Activated naive CD4-positive, alpha-beta T cell treated with anti-CD3 and anti-CD28 coated beads for 36 hours (primary cell): ENCODE measurements at regions not wholly inside any gene's neighbourhood (a gene's known extent, or its start where the extent isn't known, plus 50 kb on each side); places are given as distances from the start of the nearest gene placed in this dataset.

Source experiments
- CTCF ChIA-PET: fragments of 350-600 bp; sonication (Branson Sonifier 250); formaldehyde crosslinking; loops from one replicate; lab custom pipeline; 2021; ENCODE audit warnings: antibody characterized with exemption; lab: Charles Lee
- DNase-seq: peaks from one replicate; pipeline ENCODE4 v3.0.0-alpha.2; 2020
- H3K27ac Mint-ChIP-seq: one replicate; pipeline ENCODE4 v1.8.0; 2021; ENCODE audit warnings: mild to moderate bottlenecking, mixed read lengths
- H3K27me3 Mint-ChIP-seq: one replicate; pipeline ENCODE4 v1.8.0; 2021; ENCODE audit warnings: low read depth, mixed read lengths
- H3K36me3 Mint-ChIP-seq: one replicate; pipeline ENCODE4 v1.8.0; 2021; ENCODE audit warnings: low read depth, mixed read lengths
- H3K4me1 Mint-ChIP-seq: one replicate; pipeline ENCODE4 v1.8.0; 2021; ENCODE audit warnings: low read depth, mixed read lengths
- H3K4me3 Mint-ChIP-seq: one replicate; pipeline ENCODE4 v1.8.0; 2021; ENCODE audit warnings: mild to moderate bottlenecking, moderate library complexity, mixed read lengths
- H3K9me3 Mint-ChIP-seq: one replicate; pipeline ENCODE4 v1.8.0; 2021; ENCODE audit warnings: mixed read lengths
- intact Hi-C: fragments of 100-400 bp; cut with micrococcal nuclease; formaldehyde crosslinking; loops from one replicate; pipeline ENCODE4 v1.15.1; 2023

DNA sequence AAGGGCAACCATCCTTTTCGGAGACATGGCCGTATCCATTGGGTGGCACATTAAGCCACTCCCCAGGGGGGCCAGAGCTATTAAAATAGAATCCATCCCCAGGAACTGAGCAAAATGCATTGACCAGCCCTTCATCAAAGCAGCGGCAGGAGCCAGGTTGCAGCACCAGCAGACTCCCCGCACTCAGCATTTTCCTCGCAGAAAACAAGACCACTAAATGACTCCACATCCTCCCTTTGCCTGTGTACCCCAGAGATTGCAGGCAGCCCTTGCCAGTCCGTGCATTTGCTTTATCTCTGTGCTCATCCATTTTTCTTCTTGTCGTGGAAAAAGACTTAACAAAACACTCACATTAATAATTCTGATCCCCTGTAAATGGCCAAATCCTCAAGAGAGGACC is 144.4 kb upstream of the LARGE1 start:
- H3K27me3 Mint-ChIP-seq, result no peaks in the 10 kb centered on the region
- H3K4me3 Mint-ChIP-seq, result no peak overlapping the region
- H3K4me1 Mint-ChIP-seq, result no peaks in the 10 kb centered on the region
- intact Hi-C loops, result no loop called here
- no peaks in the 10 kb centered on the region for H3K9me3 Mint-ChIP-seq
- CTCF ChIA-PET, result no interaction called here
- DNase-seq, result no peak
- H3K36me3 Mint-ChIP-seq, result no peaks in the 10 kb centered on the region
- no peak overlapping the region for H3K27ac Mint-ChIP-seq

DNA sequence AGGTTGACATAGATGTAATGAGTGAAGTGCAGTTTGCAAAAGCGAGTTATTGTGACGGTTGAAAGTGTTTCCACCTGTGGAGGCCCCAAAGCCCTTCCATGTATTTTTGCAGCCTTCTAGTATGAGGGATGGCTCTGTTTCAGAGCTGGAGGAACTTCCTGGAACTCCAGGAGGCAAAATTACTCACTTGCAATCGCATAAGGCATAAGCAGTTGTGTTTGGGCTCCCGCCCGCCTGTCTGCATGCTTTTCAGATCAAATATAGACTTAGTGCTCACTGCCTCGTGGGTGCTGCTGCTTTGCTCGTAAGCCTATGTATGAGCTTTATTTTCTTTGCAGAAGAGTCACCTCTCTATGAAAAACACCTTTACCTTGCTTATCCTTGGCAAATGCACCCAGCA is 146.8 kb upstream of the LARGE1 start:
- Mint-ChIP-seq H3K4me1 (no peaks in the 10 kb centered on the region), H3K9me3 (no peaks in the 10 kb centered on the region), H3K4me3 (no peak overlapping the region), H3K27ac (no peak overlapping the region), H3K36me3 (no peaks in the 10 kb centered on the region), H3K27me3 (peaks cover 5% of the 10 kb centered on the region)
- CTCF ChIA-PET, result no interaction called here
- DNase-seq, result no peak
- intact Hi-C loops, result no loop called here

DNA sequence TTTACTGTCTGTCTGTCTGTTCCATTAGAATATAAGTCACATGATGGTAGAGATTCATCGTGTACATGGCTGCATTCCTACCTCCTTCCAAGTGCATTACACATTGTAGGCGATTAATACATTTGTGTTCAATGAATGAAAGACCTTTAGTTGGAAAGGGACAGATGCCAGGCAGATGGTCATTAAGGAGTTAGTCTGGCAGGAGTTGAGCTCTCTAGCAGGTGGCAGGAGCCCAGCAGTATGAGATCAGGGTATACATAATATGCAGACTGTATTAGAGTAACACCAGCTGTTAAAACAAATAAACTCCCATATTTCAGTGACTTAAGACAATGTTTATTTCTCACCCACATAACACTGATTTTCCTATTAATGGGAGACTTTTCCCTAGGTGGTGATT is 147.7 kb upstream of the LARGE1 start:
- CTCF ChIA-PET, result no interaction called here
- no peak overlapping the region for H3K27ac Mint-ChIP-seq
- no peak overlapping the region for H3K4me3 Mint-ChIP-seq
- DNase-seq, result no peak
- peaks cover 5% of the 10 kb centered on the region for H3K27me3 Mint-ChIP-seq
- H3K9me3 Mint-ChIP-seq, result no peaks in the 10 kb centered on the region
- H3K36me3 Mint-ChIP-seq, result no peaks in the 10 kb centered on the region
- intact Hi-C loops, result no loop called here
- no peaks in the 10 kb centered on the region for H3K4me1 Mint-ChIP-seq

DNA sequence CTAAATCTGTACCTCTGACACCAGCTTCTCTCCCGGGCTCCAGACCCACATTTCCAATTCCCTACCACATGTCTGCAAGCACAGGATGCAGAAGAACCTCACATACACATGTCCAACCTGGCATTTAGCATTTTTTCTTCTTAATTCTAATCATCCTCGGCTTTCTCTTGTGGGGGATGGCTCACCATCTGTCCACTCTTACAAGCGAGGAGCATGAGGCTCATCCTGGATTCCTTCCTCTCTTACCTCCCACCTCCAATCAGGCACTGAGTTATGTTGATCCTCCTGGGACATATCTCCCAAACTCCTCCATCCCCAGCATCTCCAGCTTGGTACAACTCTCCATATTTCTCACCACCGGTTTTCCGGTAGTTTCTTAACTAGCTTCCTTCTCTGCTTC is 149.8 kb upstream of the LARGE1 start:
- DNase-seq, result no peak
- Mint-ChIP-seq H3K4me3 (no peak overlapping the region), H3K9me3 (no peaks in the 10 kb centered on the region), H3K36me3 (no peaks in the 10 kb centered on the region), H3K27me3 (peaks cover 5% of the 10 kb centered on the region), H3K27ac (no peak overlapping the region), H3K4me1 (no peaks in the 10 kb centered on the region)
- CTCF ChIA-PET, result no interaction called here
- intact Hi-C loops, result no loop called here

DNA sequence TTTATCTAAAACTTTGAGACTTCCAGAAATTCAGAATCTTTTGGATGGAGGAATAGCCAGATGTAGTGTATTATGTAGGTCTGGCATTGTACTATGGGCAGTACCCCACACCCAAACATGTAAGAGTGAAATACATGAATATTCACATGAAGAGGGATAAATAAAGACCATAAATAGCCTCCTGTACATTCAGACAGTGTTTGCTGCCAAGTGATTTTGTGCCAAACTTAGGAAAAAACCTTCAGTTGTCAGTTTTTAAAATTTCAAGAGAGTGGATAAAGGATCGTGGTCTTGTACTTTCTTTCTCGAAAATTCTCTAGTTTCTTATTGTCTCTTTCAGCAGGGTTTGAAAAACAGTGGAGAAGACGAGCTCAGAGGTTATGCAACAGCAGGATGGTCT is 150.3 kb upstream of the LARGE1 start:
- no peaks in the 10 kb centered on the region for H3K36me3 Mint-ChIP-seq
- no peak overlapping the region for H3K27ac Mint-ChIP-seq
- intact Hi-C loops, result no loop called here
- CTCF ChIA-PET, result no interaction called here
- no peaks in the 10 kb centered on the region for H3K9me3 Mint-ChIP-seq
- no peaks in the 10 kb centered on the region for H3K4me1 Mint-ChIP-seq
- no peak overlapping the region for H3K4me3 Mint-ChIP-seq
- no peak for DNase-seq
- H3K27me3 Mint-ChIP-seq, result peaks cover 5% of the 10 kb centered on the region

DNA sequence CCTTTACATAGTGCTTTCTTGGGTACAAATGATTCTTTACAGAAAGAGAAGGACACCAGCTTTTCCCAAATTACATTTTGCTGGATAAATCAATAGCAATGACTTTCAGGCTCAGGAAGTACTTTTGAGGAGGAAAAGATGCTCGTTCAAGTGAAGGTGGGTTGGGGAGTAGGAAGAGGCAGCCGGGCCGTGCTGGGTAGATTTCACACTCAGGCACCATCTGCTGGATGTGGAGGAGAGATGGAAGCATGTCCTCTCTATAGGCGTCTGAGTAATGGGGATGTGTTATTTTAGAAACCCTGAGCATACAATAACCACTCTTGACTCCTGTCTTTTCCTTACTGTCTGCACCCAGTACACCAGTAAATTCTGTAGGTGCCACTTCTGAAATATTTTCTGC is 152.3 kb upstream of the LARGE1 start:
- DNase-seq, result no peak
- no peaks in the 10 kb centered on the region for H3K36me3 Mint-ChIP-seq
- H3K9me3 Mint-ChIP-seq, result no peaks in the 10 kb centered on the region

DNA sequence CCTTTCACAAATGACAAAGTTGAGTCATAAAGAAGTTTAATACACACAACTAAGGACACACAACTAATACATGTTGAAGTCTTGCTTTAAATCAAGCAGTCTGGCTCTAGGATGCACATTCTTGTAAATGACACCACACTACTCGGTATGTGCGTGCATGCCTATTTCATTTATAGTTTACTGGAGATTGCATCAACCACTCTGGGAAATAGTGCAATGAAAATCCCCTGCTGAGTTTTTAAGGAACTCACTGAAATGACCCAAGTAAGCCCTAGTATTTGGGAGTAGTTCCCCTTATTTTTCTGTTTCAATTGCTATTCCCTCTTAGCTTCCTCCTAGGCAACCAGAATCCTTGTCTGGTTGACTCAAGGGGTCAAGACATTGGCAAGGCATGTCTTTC is 160.2 kb upstream of the LARGE1 start:
- Mint-ChIP-seq H3K9me3 (peaks cover 4% of the 10 kb centered on the region), H3K27ac (no peak overlapping the region), H3K4me3 (no peak overlapping the region), H3K27me3 (peaks cover 4% of the 10 kb centered on the region), H3K4me1 (no peaks in the 10 kb centered on the region), H3K36me3 (no peaks in the 10 kb centered on the region)
- CTCF ChIA-PET, result no interaction called here
- DNase-seq, result no peak
- intact Hi-C loops, result no loop called here

More for the DNA sequence above, 152.3 kb upstream of the LARGE1 start:
- H3K4me1 Mint-ChIP-seq, result no peaks in the 10 kb centered on the region
- H3K27me3 Mint-ChIP-seq, result peaks cover 7% of the 10 kb centered on the region
- intact Hi-C loops, result no loop called here
- CTCF ChIA-PET, result no interaction called here
- no peak overlapping the region for H3K27ac Mint-ChIP-seq
- no peak overlapping the region for H3K4me3 Mint-ChIP-seq

DNA sequence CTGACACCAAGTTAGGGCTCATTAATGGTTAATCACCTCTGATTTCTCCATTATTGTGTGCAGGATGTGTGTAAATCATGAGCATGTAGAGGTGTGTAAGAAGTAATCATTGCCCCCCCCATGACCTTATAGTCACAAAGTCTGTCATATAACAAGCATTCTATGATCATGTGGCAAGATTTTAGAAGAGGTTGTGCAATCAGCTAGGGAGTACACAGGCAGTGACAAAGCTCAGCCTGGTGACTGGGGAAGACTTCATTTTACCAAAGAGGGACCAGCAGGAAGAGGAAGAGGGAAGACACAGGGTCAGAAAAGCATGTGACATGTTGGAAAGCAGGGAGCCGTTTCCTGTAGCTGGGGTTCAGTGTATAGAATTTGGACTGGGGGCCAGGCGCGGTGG is 176.5 kb upstream of the LARGE1 start:
- no peak for DNase-seq
- no peak overlapping the region for H3K27ac Mint-ChIP-seq
- H3K4me3 Mint-ChIP-seq, result no peak overlapping the region
- peaks cover 1% of the 10 kb centered on the region for H3K27me3 Mint-ChIP-seq
- intact Hi-C loops, result no loop called here
- peaks cover 2% of the 10 kb centered on the region for H3K36me3 Mint-ChIP-seq
- peaks cover 21% of the 10 kb centered on the region for H3K9me3 Mint-ChIP-seq
- CTCF ChIA-PET, result no interaction called here
- H3K4me1 Mint-ChIP-seq, result no peaks in the 10 kb centered on the region

DNA sequence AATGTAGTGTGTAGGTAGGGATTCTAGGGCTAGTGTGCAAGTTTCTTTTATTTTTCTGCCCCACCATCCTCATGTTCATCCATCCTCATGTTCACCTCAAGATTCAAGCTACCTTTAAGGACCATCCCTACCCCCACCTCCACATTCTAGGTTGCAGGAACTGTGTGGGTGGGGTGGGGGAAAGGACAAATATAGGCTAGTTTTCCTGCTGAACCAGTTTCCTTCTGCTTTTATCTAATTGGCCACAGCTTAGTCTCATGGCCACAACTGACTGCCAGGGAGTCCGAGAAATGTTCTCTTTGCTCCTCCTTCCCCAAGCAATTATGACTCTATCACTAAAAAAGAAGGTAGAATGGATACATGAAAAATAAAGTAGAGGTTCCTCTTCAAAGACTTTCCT is 179.0 kb upstream of the LARGE1 start:
- no peak for DNase-seq
- CTCF ChIA-PET, result no interaction called here
- no peaks in the 10 kb centered on the region for H3K4me1 Mint-ChIP-seq
- H3K36me3 Mint-ChIP-seq, result peaks cover 2% of the 10 kb centered on the region
- no peak overlapping the region for H3K27ac Mint-ChIP-seq
- H3K27me3 Mint-ChIP-seq, result no peaks in the 10 kb centered on the region
- intact Hi-C loops, result no loop called here
- no peak overlapping the region for H3K4me3 Mint-ChIP-seq
- peaks cover 19% of the 10 kb centered on the region for H3K9me3 Mint-ChIP-seq

DNA sequence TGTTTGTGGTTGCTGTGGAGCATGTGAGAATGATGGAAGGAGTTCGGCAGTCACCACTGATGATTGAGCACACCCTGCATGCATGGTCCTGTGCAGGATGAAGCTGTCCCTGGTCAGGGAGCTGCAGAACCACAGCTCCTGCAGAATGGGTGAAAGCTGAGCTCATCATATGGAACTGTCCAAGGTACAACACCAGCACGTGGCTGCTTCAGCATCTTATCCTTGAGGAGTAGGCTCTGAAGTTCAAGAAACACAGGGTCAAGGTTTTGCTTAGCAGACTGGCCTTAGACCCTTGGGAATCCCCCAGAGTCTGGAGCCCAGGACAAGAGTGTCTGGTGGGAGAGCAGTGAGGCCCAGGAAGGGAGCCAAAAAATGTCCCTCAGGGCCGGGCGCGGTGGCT is 182.4 kb upstream of the LARGE1 start:
- Mint-ChIP-seq H3K4me3 (no peak overlapping the region), H3K27me3 (peaks cover 10% of the 10 kb centered on the region), H3K4me1 (no peaks in the 10 kb centered on the region), H3K36me3 (peaks cover 2% of the 10 kb centered on the region), H3K9me3 (peaks cover 8% of the 10 kb centered on the region), H3K27ac (no peak overlapping the region)
- CTCF ChIA-PET, result interaction anchor here (0.7 kb wide), 1 partner anchor 16 kb away, joined by 3 read pairs; no protein-coding TSS in a partner anchor
- no peak for DNase-seq
- intact Hi-C loops, result no loop called here

DNA sequence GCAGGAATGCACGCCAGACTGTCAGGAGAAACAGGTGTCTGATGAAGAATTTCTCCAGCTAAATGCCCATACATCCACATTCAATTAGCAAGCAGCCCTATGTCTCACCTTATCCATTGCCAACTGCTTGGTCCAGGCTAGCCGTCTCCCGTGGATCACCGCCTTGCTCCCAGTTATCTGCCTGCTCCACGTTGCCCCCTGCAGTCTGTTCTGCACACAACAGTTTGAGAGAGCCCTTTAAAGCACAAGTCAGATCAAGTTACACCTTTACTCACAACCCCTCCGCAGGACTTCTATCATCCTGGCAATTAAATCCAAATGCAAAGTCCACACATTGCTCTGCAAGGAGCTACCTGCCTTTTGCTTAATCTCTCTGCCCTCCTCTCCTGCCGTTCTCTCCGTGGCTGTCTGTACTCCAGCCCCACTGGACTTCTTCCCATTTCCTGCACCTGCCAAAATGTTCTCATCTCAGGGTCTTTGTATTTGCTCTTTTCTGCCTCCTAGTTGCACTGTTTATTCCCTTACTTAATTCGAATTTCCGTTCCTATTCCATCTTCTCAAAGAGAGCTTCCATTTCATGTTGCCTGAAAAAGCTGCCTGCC is 185.3 kb upstream of the LARGE1 start:
- CTCF ChIA-PET, result interaction anchor here (1.4 kb wide), 1 partner anchor 22 kb away, joined by 3 read pairs; no protein-coding TSS in a partner anchor
- Mint-ChIP-seq H3K9me3 (peaks cover 5% of the 10 kb centered on the region), H3K36me3 (no peaks in the 10 kb centered on the region), H3K4me3 (no peak overlapping the region), H3K27me3 (peaks cover 11% of the 10 kb centered on the region), H3K4me1 (no peaks in the 10 kb centered on the region), H3K27ac (no peak overlapping the region)
- DNase-seq, result peak; percentile 45
- intact Hi-C loops, result no loop called here

DNA sequence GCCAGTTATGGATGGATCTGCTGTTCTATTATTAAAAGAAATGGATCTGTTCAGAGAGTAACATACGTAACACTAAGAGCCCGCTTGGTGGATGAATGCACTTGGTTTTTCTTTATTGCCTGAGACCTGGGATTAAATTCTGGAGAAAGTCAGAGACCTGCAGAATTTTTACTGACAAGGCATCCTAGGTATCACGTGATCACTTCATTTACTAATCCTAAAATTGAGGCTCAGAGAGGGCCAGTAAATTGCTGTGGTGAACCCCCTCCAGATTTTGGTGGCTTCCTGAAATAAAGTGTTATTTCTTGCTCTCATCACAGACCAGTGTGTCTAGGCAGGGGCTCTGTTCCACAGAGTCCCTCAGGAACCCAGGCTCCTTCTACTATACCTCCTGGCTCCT is 187.9 kb upstream of the LARGE1 start:
- intact Hi-C loops, result no loop called here

DNA sequence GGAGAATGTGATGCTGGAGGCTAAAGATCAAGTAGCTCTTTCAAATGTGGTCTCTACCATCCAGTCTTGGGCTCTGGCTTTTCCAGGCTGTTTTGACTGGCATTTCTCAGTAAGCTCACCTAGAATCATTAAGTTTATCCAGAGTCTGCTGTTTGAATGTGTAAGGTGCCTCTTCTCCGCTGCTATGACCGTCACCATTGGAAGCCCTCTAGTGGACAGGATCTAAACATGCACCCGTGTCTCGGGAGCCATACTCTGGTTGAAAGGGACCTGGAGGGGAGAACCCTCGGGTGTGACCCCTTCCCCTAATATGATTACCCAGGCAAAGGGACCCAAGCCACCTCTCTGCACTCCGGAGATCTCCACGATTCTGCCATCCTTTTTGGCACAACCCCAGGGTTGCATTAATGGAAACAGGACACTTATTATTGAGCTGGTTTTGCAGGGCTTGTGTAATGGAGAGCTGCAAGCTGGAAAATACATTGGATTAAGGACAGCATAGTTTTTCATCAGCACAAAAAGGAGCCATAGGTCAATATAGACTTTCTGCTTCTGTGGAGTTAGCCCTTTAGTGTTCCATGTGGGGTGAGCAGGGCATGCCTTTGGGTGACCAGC is 191.0 kb upstream of the LARGE1 start:
- Mint-ChIP-seq H3K4me1 (no peaks in the 10 kb centered on the region), H3K36me3 (no peaks in the 10 kb centered on the region), H3K4me3 (no peak overlapping the region), H3K27ac (no peak overlapping the region), H3K9me3 (no peaks in the 10 kb centered on the region), H3K27me3 (peaks cover 8% of the 10 kb centered on the region)
- intact Hi-C loops, result loop anchor here (2.0 kb wide), 2 partner anchors 189 to 809 kb away; no protein-coding TSS in a partner anchor
- CTCF ChIA-PET, result interaction anchor here (0.6 to 2.8 kb wide), 8 partner anchors 51 to 1230 kb away, joined by 3 to 10 read pairs (median 3); no protein-coding TSS in a partner anchor
- peak; percentile 18 for DNase-seq

More for the DNA sequence above, 187.9 kb upstream of the LARGE1 start:
- Mint-ChIP-seq H3K9me3 (peaks cover 1% of the 10 kb centered on the region), H3K4me3 (no peak overlapping the region), H3K36me3 (no peaks in the 10 kb centered on the region), H3K27ac (no peak overlapping the region), H3K27me3 (peaks cover 11% of the 10 kb centered on the region), H3K4me1 (no peaks in the 10 kb centered on the region)
- DNase-seq, result no peak
- CTCF ChIA-PET, result no interaction called here
